ENCODE measurements at regions not wholly inside any gene's neighbourhood (a gene's known extent, or its start where the extent isn't known, plus 50 kb on each side); places are given as distances from the start of the nearest gene placed in this dataset.

- no peak overlapping the region for H3K4me3 ChIP-seq (ENCODE audit: low read depth, low read length, poor library complexity, severe bottlenecking)
- intact Hi-C loops (cut with micrococcal nuclease; ENCODE audit: unreplicated experiment): no loop called here
- peaks cover 9% of the 10 kb centered on the region for H3K9me3 ChIP-seq (ENCODE audit: low read depth, low read length, poor library complexity, severe bottlenecking)
- POLR2A ChIA-PET (ENCODE audit: low non-redundant PET): no interaction called here
- DNase-seq (ENCODE audit: low spot score): no peak
- H3K36me3 ChIP-seq (ENCODE audit: insufficient read depth, low read length, poor library complexity, severe bottlenecking): no peaks in the 10 kb centered on the region
- BruUV-seq (replicated peaks): no TSS peak
- CTCF ChIA-PET: no interaction called here
- TF ChIP-seq EZH2 (IDR thresholded peaks at IDR 0.05; ENCODE audit: borderline replicate concordance, low read depth, low read length, poor library complexity, severe bottlenecking): no peak
- TF ChIP-seq, protein P1, sequence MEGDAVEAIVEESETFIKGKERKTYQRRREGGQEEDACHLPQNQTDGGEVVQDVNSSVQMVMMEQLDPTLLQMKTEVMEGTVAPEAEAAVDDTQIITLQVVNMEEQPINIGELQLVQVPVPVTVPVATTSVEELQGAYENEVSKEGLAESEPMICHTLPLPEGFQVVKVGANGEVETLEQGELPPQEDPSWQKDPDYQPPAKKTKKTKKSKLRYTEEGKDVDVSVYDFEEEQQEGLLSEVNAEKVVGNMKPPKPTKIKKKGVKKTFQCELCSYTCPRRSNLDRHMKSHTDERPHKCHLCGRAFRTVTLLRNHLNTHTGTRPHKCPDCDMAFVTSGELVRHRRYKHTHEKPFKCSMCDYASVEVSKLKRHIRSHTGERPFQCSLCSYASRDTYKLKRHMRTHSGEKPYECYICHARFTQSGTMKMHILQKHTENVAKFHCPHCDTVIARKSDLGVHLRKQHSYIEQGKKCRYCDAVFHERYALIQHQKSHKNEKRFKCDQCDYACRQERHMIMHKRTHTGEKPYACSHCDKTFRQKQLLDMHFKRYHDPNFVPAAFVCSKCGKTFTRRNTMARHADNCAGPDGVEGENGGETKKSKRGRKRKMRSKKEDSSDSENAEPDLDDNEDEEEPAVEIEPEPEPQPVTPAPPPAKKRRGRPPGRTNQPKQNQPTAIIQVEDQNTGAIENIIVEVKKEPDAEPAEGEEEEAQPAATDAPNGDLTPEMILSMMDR (conservative IDR thresholded peaks at IDR 0.05; ENCODE audit: low read depth, low read length): no peak
- peaks cover 20% of the 10 kb centered on the region for H3K27me3 ChIP-seq (replicated peaks; ENCODE audit: insufficient read depth, low read depth, low read length, poor library complexity)
- H3K27ac ChIP-seq (ENCODE audit: low read depth, low read length, poor library complexity, severe bottlenecking): no peak overlapping the region
- no peaks in the 10 kb centered on the region for H3K4me1 ChIP-seq (ENCODE audit: insufficient read depth, low read length, poor library complexity, severe bottlenecking)
These were observed 67.6 kb upstream of the GUCA2B start for GRCh38 chr1:42085596-42085995.

GRCh38 chr1:42081475-42081874, 71.7 kb upstream of the GUCA2B start:
- H3K36me3 ChIP-seq (ENCODE audit: insufficient read depth, low read length, poor library complexity, severe bottlenecking): no peaks in the 10 kb centered on the region
- no peak overlapping the region for H3K4me3 ChIP-seq (ENCODE audit: low read depth, low read length, poor library complexity, severe bottlenecking)
- no TSS peak for BruUV-seq (replicated peaks)
- H3K9me3 ChIP-seq (ENCODE audit: low read depth, low read length, poor library complexity, severe bottlenecking): no peaks in the 10 kb centered on the region
- no peaks in the 10 kb centered on the region for H3K4me1 ChIP-seq (ENCODE audit: insufficient read depth, low read length, poor library complexity, severe bottlenecking)
- ChIA-PET CTCF (no interaction called here), POLR2A (ENCODE audit: low non-redundant PET) (no interaction called here)
- DNase-seq (ENCODE audit: low spot score): no peak
- no peak for TF ChIP-seq EZH2 (IDR thresholded peaks at IDR 0.05; ENCODE audit: borderline replicate concordance, low read depth, low read length, poor library complexity, severe bottlenecking)
- TF ChIP-seq, protein P1 (conservative IDR thresholded peaks at IDR 0.05; ENCODE audit: low read depth, low read length): no peak
- peaks cover 18% of the 10 kb centered on the region for H3K27me3 ChIP-seq (replicated peaks; ENCODE audit: insufficient read depth, low read depth, low read length, poor library complexity)
- H3K27ac ChIP-seq (ENCODE audit: low read depth, low read length, poor library complexity, severe bottlenecking): no peak overlapping the region
- intact Hi-C loops (cut with micrococcal nuclease; ENCODE audit: unreplicated experiment): no loop called here

DNA sequence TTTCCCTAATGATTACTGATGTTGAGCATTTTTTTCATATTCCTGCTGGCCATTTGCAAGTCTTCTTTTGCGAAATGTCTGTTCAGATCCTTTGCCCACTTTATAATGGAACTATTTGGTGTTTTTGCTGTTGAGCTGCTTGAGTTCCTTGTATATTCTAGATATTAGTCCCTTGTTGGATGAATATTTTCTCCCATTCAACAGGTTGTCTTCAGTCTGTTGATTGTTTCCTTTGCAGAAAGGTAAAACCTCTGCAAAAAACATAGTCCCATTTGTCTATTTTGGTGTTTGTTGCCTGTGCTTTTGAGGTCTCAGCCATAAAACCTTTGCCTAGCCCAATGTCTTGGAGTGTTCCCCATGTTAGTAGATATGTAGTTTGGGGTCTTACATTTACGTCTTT, 78.0 kb upstream of the GUCA2B start:
- H3K27me3 ChIP-seq (replicated peaks; ENCODE audit: insufficient read depth, low read depth, low read length, poor library complexity): peaks cover 76% of the 10 kb centered on the region
- intact Hi-C loops (cut with micrococcal nuclease; ENCODE audit: unreplicated experiment): no loop called here
- H3K36me3 ChIP-seq (ENCODE audit: insufficient read depth, low read length, poor library complexity, severe bottlenecking): no peaks in the 10 kb centered on the region
- CTCF ChIA-PET: no interaction called here
- POLR2A ChIA-PET (ENCODE audit: low non-redundant PET): no interaction called here
- H3K9me3 ChIP-seq (ENCODE audit: low read depth, low read length, poor library complexity, severe bottlenecking): no peaks in the 10 kb centered on the region
- BruUV-seq (replicated peaks): no TSS peak
- DNase-seq (ENCODE audit: low spot score): no peak
- H3K4me3 ChIP-seq (ENCODE audit: low read depth, low read length, poor library complexity, severe bottlenecking): no peak overlapping the region
- H3K4me1 ChIP-seq (ENCODE audit: insufficient read depth, low read length, poor library complexity, severe bottlenecking): no peaks in the 10 kb centered on the region
- H3K27ac ChIP-seq (ENCODE audit: low read depth, low read length, poor library complexity, severe bottlenecking): no peak overlapping the region
- TF ChIP-seq, protein P1 (conservative IDR thresholded peaks at IDR 0.05; ENCODE audit: low read depth, low read length): no peak
- TF ChIP-seq EZH2 (IDR thresholded peaks at IDR 0.05; ENCODE audit: borderline replicate concordance, low read depth, low read length, poor library complexity, severe bottlenecking): no peak
